Panc1 (cell line): ENCODE measurements at regions not wholly inside any gene's neighbourhood (a gene's known extent, or its start where the extent isn't known, plus 50 kb on each side); places are given as distances from the start of the nearest gene placed in this dataset.

Source experiments
- ATAC-seq: fragments of 200-7000 bp; cut with Tn5 transposase; 2 replicates; pipeline ENCODE4 v1.9.1; 2020; ENCODE audit warnings: mild to moderate bottlenecking, moderate library complexity
- BruUV-seq: library from RNA; stranded (reverse); fragments of 400-500 nt; replicated peaks from 2 replicates; lab custom pipeline; 2021; lab: Mats Ljungman, UMichigan
- CTCF ChIA-PET: fragments of 300-600 bp; sonication (Branson Sonifier 250); formaldehyde crosslinking; loops from one replicate; lab custom pipeline; 2022; ENCODE audit warnings: antibody characterized with exemption; lab: Charles Lee
- POLR2A ChIA-PET: fragments of 300-600 bp; sonication (Branson Sonifier 250); formaldehyde crosslinking; loops from one replicate; lab custom pipeline; 2022; ENCODE audit warnings: antibody characterized with exemption; lab: Charles Lee
- DNase-seq: peaks from one replicate; pipeline ENCODE4 v3.0.0-alpha.2; 2010; ENCODE audit warnings: low read depth, low spot score
- H3K27ac ChIP-seq: 2 replicates; pipeline ENCODE4 v1.5.1; 2011; ENCODE audit warnings: mild to moderate bottlenecking, low read length, inconsistent platforms
- H3K27me3 ChIP-seq: fragments of 200-500 bp; sonication (Bioruptor generic); 2 replicates; pipeline ENCODE4 v1.6.0; 2014; ENCODE audit warnings: low read length, inconsistent platforms; ENCODE audit not compliant: control insufficient read depth, insufficient read depth
- H3K36me3 ChIP-seq: fragments of 200-500 bp; sonication (Bioruptor generic); 2 replicates; pipeline ENCODE4 v1.5.1; 2014; ENCODE audit warnings: inconsistent platforms, mild to moderate bottlenecking, low read length, moderate library complexity; ENCODE audit not compliant: control insufficient read depth, insufficient read depth
- H3K4me1 ChIP-seq: 2 replicates; pipeline ENCODE4 v1.5.1; 2011; ENCODE audit warnings: inconsistent platforms, mild to moderate bottlenecking, low read length, moderate library complexity; ENCODE audit not compliant: control insufficient read depth, insufficient read depth
- H3K4me3 ChIP-seq, 2 experiments: 2 replicates each; pipeline ENCODE4 v1.5.1; 2011 to 2012; ENCODE audit warnings: low read depth in 2 of 2, low read length in 2 of 2, mild to moderate bottlenecking in 2 of 2, inconsistent platforms in 1 of 2, moderate library complexity in 1 of 2
- H3K9me3 ChIP-seq: fragments of 200-500 bp; sonication (Bioruptor generic); 2 replicates; pipeline ENCODE4 v1.5.1; 2014; ENCODE audit warnings: low read depth, mild to moderate bottlenecking, inconsistent platforms, low read length, moderate library complexity; ENCODE audit not compliant: control insufficient read depth, insufficient read depth
- POLR2AphosphoS5 ChIP-seq: IDR thresholded peaks from 2 replicates; pipeline ENCODE4 v1.6.1; 2012; ENCODE audit warnings: mild to moderate bottlenecking, low read depth, low read length, moderate library complexity
- SIN3A ChIP-seq: IDR thresholded peaks from 2 replicates; pipeline ENCODE4 v1.6.1; 2012; ENCODE audit warnings: low read depth, mild to moderate bottlenecking, low read length, moderate library complexity, borderline replicate concordance; ENCODE audit not compliant: insufficient read depth
- TCF7L2 ChIP-seq: IDR thresholded peaks from 2 replicates; pipeline ENCODE4 v1.6.1; 2011; ENCODE audit warnings: mild to moderate bottlenecking, low read depth, low read length, inconsistent platforms
- in situ Hi-C: cut with HindIII; loops from 2 replicates; pipeline ENCODE4 v1.10.0; 2016; ENCODE audit warnings: low sequenced_read_pairs, low pct_unique_long_range_greater_than_20kb
- intact Hi-C: fragments of 100-400 bp; cut with micrococcal nuclease; formaldehyde crosslinking; loops from one replicate; pipeline ENCODE4 v1.10.0; 2022; ENCODE audit not compliant: unreplicated experiment
- TF ChIP-seq, protein P1 (sequence below): fragments of 450-650 bp; IDR thresholded peaks from 2 replicates; pipeline ENCODE4 v1.5.1; 2017; ENCODE audit warnings: mild to moderate bottlenecking
- TF ChIP-seq, protein P2 (sequence below), 2 experiments: IDR thresholded peaks; 2 replicates each; pipeline ENCODE4 v1.6.1; 2011 to 2012; ENCODE audit warnings: low read depth in 2 of 2, control low read depth in 1 of 2, low read length in 1 of 2, mild to moderate bottlenecking in 1 of 2, moderate library complexity in 1 of 2; ENCODE audit not compliant: insufficient read depth in 1 of 2

DNA sequence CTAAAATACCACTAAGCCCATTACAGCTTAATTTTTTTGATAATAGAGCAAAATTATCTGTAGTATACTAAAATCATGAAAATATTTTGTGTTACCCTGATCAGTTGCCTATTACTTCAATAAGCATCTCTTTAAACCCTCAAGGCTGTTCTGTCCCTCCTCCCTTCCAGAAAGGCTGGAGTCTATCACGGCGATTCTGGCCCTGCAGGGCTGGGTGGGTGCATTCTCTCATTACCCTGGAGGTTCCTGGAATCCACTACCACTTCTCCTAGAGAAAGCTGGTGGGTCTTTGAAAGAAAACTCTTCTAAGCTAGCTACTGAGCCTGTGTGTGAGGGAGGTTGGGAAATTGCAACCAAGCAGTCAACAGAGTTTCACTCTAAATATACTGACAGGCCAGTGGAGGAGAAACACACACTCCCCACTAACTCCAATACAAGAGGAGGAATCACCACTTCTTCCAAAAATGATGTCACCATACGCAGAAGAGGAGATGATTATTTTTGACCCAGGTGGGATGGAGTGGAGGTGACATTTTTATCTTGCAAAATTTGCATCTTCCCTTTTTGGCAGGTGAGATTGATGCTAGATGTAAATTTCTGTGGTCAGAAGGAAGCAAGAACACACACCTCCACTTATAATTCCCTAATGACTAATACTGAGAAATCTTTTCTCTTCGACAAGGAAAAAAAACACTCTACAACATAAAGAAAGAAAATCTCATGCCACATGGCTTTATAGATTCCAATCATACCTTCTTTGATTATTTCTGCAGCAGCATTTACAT lies 182.3 kb upstream of the PHACTR1 start:
- intact Hi-C loops (no loop called here), in situ Hi-C loops (no loop called here)
- H3K36me3 ChIP-seq = no peaks in the 10 kb centered on the region
- CTCF ChIA-PET = no interaction called here
- H3K4me1 ChIP-seq = no peaks in the 10 kb centered on the region
- ATAC-seq (no peak), DNase-seq (no peak)
- H3K4me3 ChIP-seq = no peak overlapping the region
- H3K9me3 ChIP-seq = no peaks in the 10 kb centered on the region
- POLR2A ChIA-PET = no interaction called here
- peak overlapping the region; percentile 21; the same call in 1 of the 2 replicates for H3K27ac ChIP-seq
- no peaks in the 10 kb centered on the region for H3K27me3 ChIP-seq
- TF ChIP-seq SIN3A = no peak
- no peak for TF ChIP-seq TCF7L2
- TF ChIP-seq, protein P1, sequence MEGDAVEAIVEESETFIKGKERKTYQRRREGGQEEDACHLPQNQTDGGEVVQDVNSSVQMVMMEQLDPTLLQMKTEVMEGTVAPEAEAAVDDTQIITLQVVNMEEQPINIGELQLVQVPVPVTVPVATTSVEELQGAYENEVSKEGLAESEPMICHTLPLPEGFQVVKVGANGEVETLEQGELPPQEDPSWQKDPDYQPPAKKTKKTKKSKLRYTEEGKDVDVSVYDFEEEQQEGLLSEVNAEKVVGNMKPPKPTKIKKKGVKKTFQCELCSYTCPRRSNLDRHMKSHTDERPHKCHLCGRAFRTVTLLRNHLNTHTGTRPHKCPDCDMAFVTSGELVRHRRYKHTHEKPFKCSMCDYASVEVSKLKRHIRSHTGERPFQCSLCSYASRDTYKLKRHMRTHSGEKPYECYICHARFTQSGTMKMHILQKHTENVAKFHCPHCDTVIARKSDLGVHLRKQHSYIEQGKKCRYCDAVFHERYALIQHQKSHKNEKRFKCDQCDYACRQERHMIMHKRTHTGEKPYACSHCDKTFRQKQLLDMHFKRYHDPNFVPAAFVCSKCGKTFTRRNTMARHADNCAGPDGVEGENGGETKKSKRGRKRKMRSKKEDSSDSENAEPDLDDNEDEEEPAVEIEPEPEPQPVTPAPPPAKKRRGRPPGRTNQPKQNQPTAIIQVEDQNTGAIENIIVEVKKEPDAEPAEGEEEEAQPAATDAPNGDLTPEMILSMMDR = no peak
- TF ChIP-seq, protein P2, sequence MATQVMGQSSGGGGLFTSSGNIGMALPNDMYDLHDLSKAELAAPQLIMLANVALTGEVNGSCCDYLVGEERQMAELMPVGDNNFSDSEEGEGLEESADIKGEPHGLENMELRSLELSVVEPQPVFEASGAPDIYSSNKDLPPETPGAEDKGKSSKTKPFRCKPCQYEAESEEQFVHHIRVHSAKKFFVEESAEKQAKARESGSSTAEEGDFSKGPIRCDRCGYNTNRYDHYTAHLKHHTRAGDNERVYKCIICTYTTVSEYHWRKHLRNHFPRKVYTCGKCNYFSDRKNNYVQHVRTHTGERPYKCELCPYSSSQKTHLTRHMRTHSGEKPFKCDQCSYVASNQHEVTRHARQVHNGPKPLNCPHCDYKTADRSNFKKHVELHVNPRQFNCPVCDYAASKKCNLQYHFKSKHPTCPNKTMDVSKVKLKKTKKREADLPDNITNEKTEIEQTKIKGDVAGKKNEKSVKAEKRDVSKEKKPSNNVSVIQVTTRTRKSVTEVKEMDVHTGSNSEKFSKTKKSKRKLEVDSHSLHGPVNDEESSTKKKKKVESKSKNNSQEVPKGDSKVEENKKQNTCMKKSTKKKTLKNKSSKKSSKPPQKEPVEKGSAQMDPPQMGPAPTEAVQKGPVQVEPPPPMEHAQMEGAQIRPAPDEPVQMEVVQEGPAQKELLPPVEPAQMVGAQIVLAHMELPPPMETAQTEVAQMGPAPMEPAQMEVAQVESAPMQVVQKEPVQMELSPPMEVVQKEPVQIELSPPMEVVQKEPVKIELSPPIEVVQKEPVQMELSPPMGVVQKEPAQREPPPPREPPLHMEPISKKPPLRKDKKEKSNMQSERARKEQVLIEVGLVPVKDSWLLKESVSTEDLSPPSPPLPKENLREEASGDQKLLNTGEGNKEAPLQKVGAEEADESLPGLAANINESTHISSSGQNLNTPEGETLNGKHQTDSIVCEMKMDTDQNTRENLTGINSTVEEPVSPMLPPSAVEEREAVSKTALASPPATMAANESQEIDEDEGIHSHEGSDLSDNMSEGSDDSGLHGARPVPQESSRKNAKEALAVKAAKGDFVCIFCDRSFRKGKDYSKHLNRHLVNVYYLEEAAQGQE (IDR thresholded peaks at IDR 0.05; ENCODE audit: insufficient read depth in 1 of 2, low read depth in 2 of 2, low read length in 1 of 2) = no peak
- no peak for TF ChIP-seq POLR2AphosphoS5
- BruUV-seq = no TSS peak

DNA sequence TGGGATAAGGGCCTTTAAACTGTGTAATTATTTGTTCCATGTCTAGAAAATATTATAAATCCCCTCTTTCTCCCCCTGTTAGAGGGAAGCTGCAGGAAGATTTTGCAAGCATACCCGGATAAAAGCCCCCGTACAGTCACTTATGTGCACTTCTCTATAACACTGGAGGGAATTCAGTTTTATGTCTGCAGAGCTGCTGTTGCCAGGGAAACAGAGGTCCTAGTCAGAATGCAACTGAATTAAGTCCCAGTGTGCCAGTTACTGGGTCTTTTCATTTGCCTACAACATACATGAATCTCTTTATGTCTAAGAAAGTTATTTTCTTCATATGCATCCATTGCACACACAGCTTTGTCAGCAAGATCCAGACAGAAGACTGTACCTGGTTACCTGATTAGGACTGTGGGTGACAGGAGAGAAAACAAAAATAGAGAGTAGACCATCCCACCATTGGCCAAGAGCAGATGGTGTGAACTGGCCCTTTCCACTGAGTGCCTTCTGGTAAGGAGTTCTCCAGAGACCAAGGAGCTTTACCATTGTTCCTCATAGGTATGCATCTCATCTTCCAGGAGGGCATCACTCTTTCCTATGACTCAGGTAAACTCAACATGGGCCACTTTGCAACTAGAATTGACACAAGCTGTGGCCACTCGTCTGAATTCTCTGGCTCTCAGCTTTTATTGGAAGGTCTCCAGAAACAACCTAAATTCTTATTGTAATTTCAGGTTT lies 180.8 kb upstream of the PHACTR1 start:
- Histone ChIP-seq H3K9me3 (no peaks in the 10 kb centered on the region), H3K36me3 (no peaks in the 10 kb centered on the region), H3K4me1 (no peaks in the 10 kb centered on the region), H3K27ac (no peak overlapping the region), H3K27me3 (no peaks in the 10 kb centered on the region), H3K4me3 (no peak overlapping the region)
- no TSS peak for BruUV-seq
- ChIA-PET CTCF (no interaction called here), POLR2A (no interaction called here)
- ATAC-seq (no peak), DNase-seq (no peak)
- in situ Hi-C loops (no loop called here), intact Hi-C loops (no loop called here)
- TF ChIP-seq POLR2AphosphoS5 (no peak), TCF7L2 (no peak), SIN3A (no peak)
- TF ChIP-seq, protein P1 = no peak
- TF ChIP-seq, protein P2 (IDR thresholded peaks at IDR 0.05; ENCODE audit: insufficient read depth in 1 of 2, low read depth in 2 of 2, low read length in 1 of 2) = no peak
